Stomach (tissue), 4 donors: ENCODE measurements at regions not wholly inside any gene's neighbourhood (a gene's known extent, or its start where the extent isn't known, plus 50 kb on each side); places are given as distances from the start of the nearest gene placed in this dataset.

Experiments
- EP300 ChIP-seq: sonication (generic); formaldehyde crosslinking; IDR thresholded peaks from one replicate; pipeline ENCODE4 v1.6.1; 2017; ENCODE audit warnings: antibody characterized with exemption
- POLR2A ChIP-seq, 4 donors: fragments of 450-650 bp; IDR thresholded peaks; one replicate each; pipeline ENCODE4 v1.6.1; 2016; ENCODE audit warnings: antibody characterized with exemption in 4 of 4, control low read depth in 2 of 4, mild to moderate bottlenecking in 1 of 4, moderate library complexity in 1 of 4
- TF ChIP-seq, protein P1 (sequence below), 7 experiments: fragments of 450-650 bp in 4 of 7; fragments of 200-600 bp in 3 of 7; sonication (generic) in 3 of 7; IDR thresholded peaks; one replicate each; pipeline ENCODE4 v1.5.1; 2016 to 2019; ENCODE audit warnings: antibody characterized with exemption in 7 of 7, control low read depth in 2 of 7, mild to moderate bottlenecking in 1 of 7

DNA sequence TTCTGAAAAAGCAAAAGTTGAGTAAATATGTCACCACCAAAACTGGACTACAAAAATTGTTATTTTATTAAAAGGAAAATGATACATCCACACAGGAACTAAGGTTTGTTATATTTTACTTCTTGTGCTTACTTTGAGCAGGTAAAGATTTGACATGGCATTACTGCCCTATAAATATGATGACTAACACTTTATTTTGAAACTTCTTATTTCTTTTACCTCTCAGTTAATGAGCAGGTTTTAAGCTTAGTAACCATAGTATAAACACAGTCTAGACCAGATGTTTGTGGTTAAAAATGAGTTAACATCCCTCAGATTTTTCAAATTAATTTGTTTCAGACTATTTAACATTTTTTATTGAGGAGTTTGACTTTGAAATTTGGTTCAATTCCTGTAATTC, 862.5 kb upstream of the USP15 start:
- TF ChIP-seq, protein P1, sequence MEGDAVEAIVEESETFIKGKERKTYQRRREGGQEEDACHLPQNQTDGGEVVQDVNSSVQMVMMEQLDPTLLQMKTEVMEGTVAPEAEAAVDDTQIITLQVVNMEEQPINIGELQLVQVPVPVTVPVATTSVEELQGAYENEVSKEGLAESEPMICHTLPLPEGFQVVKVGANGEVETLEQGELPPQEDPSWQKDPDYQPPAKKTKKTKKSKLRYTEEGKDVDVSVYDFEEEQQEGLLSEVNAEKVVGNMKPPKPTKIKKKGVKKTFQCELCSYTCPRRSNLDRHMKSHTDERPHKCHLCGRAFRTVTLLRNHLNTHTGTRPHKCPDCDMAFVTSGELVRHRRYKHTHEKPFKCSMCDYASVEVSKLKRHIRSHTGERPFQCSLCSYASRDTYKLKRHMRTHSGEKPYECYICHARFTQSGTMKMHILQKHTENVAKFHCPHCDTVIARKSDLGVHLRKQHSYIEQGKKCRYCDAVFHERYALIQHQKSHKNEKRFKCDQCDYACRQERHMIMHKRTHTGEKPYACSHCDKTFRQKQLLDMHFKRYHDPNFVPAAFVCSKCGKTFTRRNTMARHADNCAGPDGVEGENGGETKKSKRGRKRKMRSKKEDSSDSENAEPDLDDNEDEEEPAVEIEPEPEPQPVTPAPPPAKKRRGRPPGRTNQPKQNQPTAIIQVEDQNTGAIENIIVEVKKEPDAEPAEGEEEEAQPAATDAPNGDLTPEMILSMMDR (IDR thresholded peaks at IDR 0.05): no peak
- TF ChIP-seq POLR2A (IDR thresholded peaks at IDR 0.05): no peak
- no peak for TF ChIP-seq EP300
